NK-92 treated with Interleukin-12 subunit alpha and Interleukin-12 subunit beta, amount 100 ng/mL, for 24 hours (cell line): ENCODE measurements at regions not wholly inside any gene's neighbourhood (a gene's known extent, or its start where the extent isn't known, plus 50 kb on each side); places are given as distances from the start of the nearest gene placed in this dataset.
"Not testable (repeated sequence)": the region's sequence is repeated elsewhere in the genome, so short reads cannot be mapped to it uniquely, and the experiment has no call there.

ENCODE experiments used
- DNase-seq: peaks from one replicate; lab custom pipeline; 2025; lab: John Stamatoyannopoulos, UW

DNA sequence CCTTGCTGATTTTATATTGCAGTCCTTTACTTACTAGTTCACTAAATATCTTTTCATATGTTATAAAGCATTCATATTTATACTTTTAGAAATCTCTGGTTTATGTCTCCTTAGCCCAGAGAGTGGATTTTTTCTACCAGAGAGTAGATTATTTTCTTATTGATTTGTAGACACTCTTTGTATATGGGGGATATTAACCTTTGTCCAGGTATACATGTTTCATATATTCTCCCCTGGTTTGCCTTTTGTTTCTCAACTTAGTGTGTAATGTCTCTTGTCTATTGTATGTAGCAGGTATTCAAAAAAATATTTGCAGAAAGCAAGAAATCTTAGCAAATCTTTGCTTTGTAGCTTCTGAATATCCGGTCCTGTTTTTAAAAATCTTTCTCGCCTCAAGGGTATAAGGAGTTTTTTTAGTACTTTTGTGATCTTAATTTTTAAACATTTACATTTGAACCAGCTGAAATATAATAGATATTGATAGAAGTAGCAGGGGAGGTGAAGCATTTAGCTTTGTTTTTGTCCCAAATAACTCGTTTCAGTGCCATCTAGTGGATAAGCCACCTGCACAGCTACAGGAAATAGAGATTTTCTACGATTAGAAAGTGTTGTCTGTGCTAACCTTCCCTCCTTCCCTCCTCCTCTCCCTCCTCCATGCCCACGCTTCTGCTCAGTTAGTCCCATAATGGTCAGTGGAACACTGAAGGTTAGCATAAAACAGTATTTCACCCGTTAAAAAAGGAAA, 97.0 kb downstream of the PHETA1 start:
- DNase-seq: no peak

DNA sequence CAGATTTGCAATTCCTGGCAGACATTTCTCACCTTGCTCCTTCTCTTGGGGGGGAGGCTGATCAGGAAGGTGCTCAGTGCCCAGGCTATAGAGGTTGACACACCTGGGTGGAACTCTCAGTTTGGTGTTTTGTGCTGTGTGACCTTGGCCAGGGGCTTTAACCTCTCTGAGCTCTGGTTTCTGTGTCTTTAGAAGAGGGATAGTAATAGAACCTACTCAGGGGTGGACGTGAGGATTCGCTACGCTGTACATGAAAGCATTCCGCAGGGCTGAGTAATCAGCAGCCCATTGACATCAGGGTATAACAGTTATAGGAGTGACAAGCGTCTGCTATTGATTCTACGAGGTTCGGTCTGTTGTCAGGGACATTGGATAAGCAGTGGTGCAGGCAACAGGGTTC, 98.1 kb downstream of the PHETA1 start:
- no peak for DNase-seq

DNA sequence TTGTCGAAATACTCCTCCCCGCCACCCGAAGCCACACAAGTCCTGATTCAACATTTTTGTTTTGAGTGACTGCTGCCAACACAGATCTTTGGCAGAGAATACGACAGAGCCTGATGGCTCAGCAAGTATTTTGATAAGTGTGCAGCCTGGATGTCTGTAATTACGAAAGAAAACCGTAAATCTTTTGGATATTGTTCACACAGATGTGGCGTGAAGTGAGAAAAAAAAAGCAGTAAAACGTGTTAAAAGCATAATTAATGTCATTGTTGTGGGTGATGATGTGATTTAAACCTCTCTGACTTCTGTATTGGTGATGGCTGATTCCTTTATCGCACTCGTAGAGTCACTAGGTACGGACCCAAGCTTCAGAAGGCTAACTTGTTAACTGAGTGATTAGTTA, 98.7 kb downstream of the PHETA1 start:
- no peak for DNase-seq

DNA sequence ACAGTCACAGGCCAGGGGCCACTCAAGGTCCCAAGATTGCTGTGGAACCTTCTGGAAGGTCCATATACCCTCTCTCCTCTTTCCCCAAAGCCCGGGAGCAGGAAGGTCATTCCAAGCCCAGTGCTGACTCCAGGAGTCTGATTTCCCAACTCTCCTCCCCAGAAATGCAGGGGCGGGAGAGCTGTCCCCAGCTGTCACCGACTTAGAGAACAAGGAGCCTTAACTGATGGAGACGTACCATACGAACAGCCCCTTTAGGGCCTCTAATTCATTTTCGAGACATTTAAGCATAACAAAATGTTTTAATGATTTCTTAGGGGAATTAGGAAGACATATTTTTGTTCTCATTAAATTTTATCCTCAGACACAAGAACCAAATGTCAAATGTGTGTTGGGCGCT, 99.2 kb downstream of the PHETA1 start:
- no peak for DNase-seq

DNA sequence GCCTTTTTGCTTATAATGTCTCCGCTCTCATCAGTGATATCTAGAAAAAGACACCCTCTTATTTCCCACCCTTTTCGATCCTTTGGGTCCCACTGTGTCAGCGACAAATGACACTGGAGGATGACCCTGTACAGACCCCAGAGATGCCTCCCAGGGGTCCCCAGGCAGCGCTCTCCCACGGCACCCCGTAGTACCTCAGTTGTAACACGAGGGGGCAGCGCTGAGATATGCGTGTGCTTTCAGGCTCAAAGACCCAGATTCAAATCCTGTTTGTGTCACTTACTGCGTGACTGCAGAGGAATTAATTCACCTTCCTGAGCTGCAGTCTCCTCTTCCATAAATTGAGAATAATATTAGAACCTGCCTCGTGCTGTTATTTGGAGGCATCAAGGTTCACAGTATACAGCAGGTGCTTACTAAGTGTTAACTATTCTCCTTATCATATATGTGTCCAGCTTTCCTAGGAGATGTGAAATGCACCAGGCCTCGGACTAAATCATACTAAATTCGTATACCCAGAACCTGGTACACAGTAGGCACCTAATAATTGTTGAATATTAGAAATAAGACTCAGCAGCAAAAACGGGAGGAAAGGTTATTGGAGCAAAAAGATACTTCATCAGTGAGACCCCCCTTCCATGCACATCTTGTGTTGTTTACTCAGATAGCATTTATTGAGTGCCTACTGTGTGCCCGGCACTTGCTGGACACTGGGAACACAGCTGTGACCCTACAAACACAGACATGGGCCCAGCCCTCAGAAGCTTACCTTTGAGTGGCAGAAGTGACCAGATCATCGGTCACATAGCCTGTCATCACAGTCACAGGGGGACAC, 99.9 kb downstream of the PHETA1 start:
- DNase-seq: no peak

DNA sequence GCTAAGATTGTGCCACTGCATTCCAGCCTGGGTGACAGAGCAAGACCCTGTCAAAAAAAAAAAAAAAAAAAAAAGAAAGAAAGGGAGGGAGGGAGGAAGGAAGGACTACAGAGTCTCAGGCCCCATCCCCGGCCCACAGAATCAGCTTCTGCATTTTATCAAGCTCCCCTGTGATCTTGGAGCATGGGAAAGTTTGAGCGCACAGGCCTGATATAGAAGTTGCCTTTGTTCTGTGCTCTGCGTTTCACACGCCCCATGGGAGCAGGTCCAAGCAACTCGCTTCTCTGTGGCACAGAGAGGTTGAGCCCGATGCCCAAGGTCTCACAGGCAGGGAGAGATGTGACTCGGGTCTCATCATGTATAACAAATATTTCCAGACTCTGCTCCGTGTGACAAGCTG, 101.8 kb downstream of the PHETA1 start:
- DNase-seq: no peak

DNA sequence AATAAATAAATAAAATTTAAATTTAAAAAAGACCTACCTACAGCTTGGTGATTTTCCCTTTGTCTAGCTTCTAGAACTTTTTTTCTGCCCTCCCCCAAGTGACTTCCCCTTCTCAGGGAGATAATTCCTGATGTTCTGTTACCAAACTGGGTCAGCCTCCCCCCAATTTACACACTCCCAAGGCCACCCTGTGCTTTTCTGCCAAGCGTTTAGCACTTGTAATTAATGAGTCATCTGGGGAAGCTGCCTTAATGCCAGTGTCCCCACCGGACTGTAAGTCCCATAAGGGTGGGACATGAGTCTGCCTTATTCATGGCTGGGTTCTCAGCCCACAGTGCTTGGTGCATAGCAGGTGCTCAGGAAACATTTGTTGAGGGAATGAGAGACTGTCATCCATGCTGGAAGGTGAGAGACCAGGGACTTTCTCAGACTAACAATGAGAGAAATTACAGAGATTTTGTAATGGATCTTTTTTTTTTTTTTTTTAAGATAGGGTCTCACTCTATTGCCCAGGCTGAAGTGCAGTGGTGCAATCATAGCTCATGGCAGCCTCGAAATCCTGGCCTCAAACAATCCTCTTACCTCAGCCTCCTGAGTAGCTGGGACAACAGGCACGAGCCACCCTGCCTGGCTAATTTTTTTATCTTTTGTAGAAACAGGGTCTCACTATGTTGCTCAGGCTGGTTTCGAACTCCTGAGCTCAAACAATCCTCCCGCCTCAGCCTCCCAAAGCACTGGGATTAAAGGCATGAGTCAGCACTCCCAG, 106.8 kb downstream of the PHETA1 start:
- no peak for DNase-seq

DNA sequence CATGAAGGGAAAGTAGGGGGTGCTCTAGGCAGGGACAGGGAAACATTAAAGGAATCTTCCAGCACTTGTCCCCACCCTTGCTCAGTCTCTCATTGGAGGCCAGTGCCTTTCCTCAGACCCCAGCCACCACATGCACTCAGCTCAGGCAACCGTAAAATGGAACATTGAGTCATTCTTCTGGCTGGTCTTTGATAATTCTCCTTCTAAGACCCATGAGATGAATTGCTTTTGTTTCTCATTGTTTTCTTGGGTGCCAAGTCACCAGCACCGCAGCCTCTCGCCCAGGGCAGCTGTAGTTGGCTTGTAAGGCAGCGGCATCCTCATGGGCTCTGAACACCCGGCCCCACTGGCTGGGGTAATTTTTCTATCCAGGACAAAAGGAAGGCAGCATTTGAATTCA, 108.2 kb downstream of the PHETA1 start:
- no peak for DNase-seq

DNA sequence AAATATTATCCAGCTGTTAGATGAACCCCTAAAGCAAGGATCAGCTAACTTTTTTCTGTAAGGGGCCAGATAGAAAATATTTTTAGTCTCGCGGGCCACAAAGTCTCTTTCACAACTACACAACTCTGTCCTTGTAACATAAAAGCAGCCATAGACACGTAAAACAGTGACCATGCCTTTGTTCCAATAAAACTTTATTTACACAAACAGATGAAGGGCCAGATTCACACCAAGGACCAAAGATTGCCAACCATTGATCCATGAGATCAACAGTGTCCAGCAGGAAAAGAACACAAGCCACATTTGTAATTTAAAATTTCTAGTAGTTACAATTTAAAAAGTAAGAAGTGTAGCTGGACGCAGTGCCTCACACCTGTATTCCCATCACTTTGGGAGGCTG, 109.7 kb downstream of the PHETA1 start:
- no peak for DNase-seq

DNA sequence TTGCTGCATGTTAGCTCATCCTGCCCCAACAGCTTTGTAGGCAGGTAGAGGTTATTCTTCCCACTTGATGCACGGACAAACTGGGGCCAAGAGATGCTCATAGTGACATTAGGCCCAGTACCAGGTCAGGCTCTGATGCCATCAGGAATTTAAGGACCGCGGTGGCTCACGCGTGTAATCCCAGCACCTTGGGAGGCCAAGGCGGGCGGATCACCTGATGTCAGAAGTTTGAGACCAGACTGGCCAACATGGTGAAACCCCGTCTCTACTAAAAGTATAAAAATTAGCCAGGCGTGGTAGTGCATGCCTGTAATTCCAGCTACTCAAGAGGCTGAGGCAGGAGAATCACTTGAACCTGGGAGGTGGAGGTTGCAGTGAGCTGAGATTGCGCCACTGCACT, 110.8 kb downstream of the PHETA1 start:
- DNase-seq: not testable (repeated sequence)

DNA sequence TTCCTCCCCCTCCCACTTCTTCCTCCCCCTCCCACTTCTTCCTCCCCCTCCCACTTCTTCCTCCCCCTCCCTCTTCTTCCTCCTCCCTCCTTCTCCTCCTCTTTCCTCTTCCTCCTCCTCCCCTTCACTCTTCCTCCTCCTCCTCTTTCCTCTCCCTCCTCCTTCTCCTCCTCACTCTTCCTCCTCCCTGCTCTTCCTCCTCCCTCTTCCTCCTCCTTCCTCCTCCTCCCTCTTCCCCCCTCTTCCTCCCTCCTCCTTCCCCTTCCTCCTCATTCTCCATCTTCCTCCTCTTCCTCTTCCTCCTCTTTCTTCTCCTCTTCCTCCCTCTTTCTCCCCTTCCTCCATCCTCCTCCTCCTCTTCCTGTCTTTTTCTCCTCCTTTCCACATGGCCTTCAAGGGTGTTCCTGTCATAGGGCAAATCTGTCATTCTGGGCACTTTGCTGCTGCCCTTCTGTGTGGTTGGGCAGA, 111.4 kb downstream of the PHETA1 start:
- DNase-seq: no peak

DNA sequence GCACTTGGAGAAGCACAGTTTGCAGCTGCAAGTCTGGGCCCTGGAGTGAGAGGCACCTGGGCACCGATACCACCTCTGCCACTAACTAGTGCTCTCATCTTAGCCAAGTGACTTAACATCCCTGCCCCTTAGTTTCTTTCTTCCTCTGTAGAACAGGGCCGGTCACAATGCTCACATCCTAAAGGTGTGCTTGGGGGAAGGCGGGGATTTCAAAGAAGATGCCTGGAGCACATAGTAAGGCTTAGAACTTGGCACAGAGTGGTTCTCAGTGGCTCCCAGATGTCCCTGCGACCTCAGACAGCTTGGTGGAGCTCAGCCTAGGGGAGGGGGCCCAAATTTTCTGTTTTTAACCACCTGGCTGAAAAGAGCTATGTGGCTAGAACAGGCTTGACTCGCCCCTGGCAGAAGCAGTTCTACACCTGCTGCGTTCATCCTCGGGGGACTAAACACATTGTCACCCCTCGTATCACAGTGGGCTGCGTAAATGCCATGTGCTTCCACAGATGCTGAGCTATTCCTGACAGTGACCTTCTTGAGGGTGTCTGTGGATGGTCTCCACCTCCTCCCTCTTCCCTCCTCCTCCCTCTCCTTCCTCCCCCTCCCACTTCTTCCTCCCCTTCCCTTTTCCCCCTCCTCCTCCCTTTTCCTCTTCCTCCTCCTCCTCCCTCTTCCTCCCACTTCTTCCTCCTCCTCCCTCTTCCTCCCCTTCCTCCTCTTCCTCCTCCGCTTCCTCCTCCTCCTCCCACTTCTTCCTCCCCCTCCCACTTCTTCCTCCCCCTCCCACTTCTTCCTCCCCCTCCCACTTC, 112.1 kb downstream of the PHETA1 start:
- DNase-seq: no peak

DNA sequence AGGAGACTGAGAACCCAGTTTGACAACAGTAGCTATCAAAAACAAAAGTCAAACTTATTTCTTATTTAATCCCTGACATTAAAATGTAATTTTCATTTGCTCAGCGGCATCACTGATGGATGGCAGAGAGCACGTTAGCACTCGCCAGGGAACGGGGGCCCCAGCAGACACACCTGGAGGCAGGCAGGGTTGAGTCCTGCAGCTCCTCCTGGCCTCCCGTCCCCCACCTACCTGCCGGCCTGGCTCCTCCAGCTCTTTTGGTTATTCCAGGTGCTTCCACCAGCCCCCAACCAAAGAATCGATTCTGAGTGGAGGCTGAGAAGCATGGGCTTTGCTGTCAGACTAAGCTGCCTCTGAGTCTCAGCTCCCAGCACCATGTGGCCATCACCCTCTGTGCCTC, 113.6 kb downstream of the PHETA1 start:
- DNase-seq: no peak

DNA sequence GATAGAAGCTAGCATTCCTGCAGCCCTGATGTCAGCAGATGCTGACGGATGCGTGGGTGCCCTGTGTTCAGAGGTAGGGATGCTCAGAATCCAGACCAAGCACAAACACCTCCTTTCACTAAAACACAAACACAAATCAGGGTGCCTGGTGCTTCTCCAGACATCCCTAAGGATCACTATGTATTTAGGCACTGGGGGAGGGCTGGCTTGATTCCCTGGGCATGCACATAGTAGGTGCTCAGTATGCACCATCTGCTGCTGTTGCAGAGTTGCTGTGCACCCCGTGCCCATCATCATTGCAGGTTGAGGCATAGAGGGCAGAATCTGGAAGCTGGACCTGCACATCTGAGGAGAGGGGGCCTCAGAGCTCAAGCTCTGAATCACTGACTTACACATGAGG, 114.8 kb downstream of the PHETA1 start:
- DNase-seq: no peak

DNA sequence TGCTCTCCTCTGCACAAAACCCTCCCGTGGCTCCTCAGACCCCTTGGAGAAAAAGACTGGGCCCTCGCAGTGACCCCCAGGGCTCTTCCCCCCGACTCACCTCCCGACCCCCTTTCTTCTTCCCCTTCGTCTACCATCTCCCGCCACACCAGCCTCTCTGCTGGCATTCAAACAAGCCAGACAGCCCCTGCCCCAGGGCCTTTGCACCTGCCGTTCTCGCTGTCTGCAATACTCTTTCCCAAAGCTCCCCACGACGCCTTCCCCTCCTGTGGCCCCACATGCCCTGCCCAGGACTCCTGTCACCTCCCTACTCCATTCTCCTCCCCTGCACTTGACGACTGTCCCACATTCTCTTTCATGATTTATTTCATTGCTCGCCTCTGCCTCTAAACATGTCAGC, 115.7 kb downstream of the PHETA1 start:
- no peak for DNase-seq

DNA sequence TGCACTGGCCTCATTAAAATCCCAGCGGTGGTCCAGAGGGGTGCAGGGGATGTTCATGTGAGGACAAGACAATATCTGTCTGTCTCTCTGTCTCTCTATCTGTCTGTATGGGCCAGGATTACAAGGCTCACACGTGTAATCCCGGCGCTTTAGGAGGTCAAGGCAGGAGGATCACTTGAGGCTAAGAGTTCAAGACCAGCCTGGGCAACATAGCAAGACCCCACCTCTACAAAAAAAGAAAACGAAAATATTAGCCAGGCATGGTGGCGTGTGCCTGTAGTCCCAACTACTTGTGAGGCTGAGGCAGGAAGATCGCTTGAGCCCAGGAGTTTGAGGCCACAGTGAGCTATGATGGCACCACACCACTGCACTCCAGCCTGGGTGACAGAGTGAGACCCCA, 117.1 kb downstream of the PHETA1 start:
- DNase-seq: no peak

DNA sequence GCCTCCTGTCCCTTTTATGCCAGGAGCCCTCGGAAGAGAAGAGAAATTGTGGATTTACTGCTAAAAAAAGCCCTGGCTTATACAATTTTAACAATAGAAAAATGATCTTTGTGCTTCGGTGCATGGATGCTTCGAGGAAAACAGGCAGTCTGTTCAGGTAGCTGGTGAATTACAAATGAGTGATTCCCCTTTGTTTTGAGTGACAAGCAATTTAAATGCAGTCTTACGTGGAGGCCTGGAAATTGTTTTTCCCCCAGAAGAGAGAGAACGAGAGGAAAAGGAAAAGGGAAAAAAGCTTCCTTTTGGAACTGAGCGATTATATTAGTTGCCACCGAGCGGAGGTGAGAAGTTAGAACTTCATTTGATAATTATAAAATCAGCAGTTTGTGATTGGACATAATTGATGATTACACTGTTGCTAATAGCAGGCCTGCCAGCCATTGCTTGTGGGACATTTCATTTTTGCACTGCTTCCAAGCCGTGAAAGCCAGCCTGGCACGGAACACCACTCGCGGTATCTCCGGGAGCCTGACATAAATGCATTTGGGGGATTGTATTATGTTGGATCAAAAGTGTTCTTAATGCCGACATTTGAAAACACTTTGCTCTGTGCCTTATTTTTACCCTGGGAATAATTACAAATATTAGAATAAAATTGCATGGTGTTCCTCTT, 117.7 kb downstream of the PHETA1 start:
- no peak for DNase-seq

DNA sequence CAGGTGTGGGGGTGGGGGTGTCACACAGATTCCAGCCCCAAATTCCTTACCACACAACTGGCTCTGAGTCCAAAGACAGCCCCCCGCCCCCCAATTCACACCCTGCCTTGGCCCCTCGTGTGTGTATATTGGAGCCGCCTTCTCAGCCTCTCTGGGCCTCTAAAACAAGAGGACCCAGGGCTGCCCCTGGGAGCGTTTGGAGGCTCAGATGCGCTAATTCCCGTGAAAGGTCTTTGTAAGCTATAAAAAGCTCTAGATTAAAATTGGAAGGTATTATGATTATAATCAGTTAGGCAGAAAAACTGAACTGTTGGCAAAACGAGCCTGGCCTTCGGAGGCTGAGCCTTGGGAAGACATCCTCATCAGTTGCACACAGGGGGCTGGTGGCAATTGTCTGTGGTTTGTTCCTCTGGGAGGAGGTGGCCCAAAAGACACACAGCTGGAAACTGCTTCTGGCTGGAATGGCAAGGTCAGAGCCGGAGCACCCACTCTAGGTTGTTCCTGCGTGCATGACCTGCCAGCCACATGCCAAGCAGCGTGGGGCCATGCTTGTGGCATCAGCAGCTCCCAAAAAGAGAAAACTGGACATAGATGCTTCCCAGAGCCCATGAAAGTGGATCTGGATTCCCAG, 118.5 kb downstream of the PHETA1 start:
- DNase-seq: no peak

DNA sequence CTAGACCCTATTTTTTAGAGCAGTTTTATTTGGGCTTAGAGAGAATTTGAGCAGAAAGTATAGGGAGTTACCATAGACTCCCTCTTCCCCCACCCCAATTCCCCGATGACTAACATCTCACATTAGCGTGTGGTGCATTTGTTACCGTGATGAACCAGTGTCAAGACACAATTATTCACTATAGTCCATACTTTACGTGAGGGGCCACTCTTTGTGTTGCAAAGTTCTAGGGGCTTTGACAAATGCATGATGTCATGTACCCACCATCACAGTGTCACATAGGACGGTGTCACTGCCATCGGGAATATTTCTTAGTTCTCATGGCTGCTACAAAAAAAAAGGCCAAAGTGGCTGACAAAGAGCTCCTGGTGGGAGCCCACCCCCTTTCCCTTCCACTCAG, 119.1 kb downstream of the PHETA1 start:
- DNase-seq: no peak

DNA sequence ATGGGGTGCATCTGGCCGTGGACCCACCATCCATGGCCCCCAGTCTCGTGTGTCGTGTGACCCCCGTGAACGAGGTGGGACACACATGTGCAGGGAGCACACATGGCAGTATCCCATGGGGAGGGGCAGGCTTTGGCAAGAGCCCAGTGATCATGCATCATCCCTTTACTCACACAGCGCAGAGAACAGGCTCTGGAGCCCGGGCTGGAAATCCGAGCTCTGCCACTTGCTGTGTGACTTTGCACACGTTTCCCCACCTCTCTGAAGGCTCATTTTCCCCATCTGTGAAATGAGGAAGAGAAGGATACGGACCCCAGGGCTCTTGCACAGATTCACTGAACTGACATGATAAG, 119.9 kb downstream of the PHETA1 start:
- no peak for DNase-seq
